H1 (cell line): ENCODE measurements at regions not wholly inside any gene's neighbourhood (a gene's known extent, or its start where the extent isn't known, plus 50 kb on each side); places are given as distances from the start of the nearest gene placed in this dataset.

ENCODE experiments used
- CTCF ChIA-PET: fragments of 300-600 bp; sonication (Branson Sonifier 250); formaldehyde crosslinking; loops from one replicate; lab custom pipeline; 2021; ENCODE audit not compliant: partially characterized antibody; lab: Charles Lee
- POLR2A ChIA-PET: fragments of 300-600 bp; sonication (Branson Sonifier 250); formaldehyde crosslinking; loops from one replicate; lab custom pipeline; 2021; ENCODE audit warnings: inconsistent platforms; ENCODE audit not compliant: partially characterized antibody; lab: Charles Lee
- DNase-seq, 2 experiments: peaks; one replicate each; pipeline versions ENCODE4 v3.0.0 to v3.0.0-alpha.2; 2010 to 2022; ENCODE audit warnings: low spot score in 2 of 2, low read depth in 1 of 2, mixed read lengths in 1 of 2
- FAIRE-seq: peaks from 2 replicates; lab custom pipeline; 2011; peaks lifted over from hg19 to GRCh38; lab: Jason Lieb, UNC
- H2AFZ ChIP-seq: 2 replicates; pipeline ENCODE4 v1.8.1; 2012; ENCODE audit warnings: low read length, inconsistent platforms
- H2AK5ac ChIP-seq: 2 replicates; pipeline ENCODE4 v1.6.1; 2013; ENCODE audit warnings: low read depth, low read length
- H2BK120ac ChIP-seq: replicated peaks from 2 replicates; pipeline ENCODE3; 2013; ENCODE audit warnings: low read depth, low read length, inconsistent platforms
- H2BK12ac ChIP-seq: 2 replicates; pipeline ENCODE4 v1.6.1; 2013; ENCODE audit warnings: low read depth, low read length
- H2BK15ac ChIP-seq: 2 replicates; pipeline ENCODE4 v1.6.1; 2013; ENCODE audit warnings: low read length
- H2BK20ac ChIP-seq: 2 replicates; pipeline ENCODE4 v1.6.1; 2013; ENCODE audit warnings: low read length
- H2BK5ac ChIP-seq: 2 replicates; pipeline ENCODE4 v1.6.1; 2013; ENCODE audit warnings: low read depth, low read length
- H3K14ac ChIP-seq: 2 replicates; pipeline ENCODE4 v1.6.1; 2013; ENCODE audit warnings: inconsistent platforms; ENCODE audit not compliant: insufficient read length
- H3K18ac ChIP-seq: 2 replicates; pipeline ENCODE4 v1.6.1; 2013; ENCODE audit warnings: low read length; ENCODE audit errors: extremely low read depth
- H3K23ac ChIP-seq: 2 replicates; pipeline ENCODE4 v1.6.1; 2013; ENCODE audit warnings: inconsistent platforms; ENCODE audit not compliant: insufficient read length
- H3K23me2 ChIP-seq: 2 replicates; pipeline ENCODE4 v1.6.1; 2013; ENCODE audit warnings: low read depth, low read length
- H3K27ac ChIP-seq: 2 replicates; pipeline ENCODE4 v1.6.1; 2011; ENCODE audit warnings: low read depth, low read length, inconsistent platforms
- H3K27me3 ChIP-seq, 4 experiments: replicated peaks in 1 of 4; 1 replicate in 1 of 4; 2 replicates in 3 of 4; pipeline versions ENCODE4 v1.6.1 to v1.8.1; 2011 to 2013; ENCODE audit warnings: low read length in 3 of 4, mild to moderate bottlenecking in 3 of 4, inconsistent platforms in 2 of 4, mixed read lengths in 2 of 4, moderate library complexity in 1 of 4; ENCODE audit not compliant: control insufficient read depth in 3 of 4, insufficient read depth in 3 of 4; ENCODE audit errors: extremely low read depth in 1 of 4
- H3K36me3 ChIP-seq, 4 experiments: 2 replicates each; pipeline versions ENCODE4 v1.6.1 to v1.8.1; 2011 to 2013; ENCODE audit warnings: mild to moderate bottlenecking in 4 of 4, low read length in 3 of 4, moderate library complexity in 2 of 4, control low read depth in 1 of 4, inconsistent platforms in 1 of 4; ENCODE audit not compliant: insufficient read depth in 4 of 4, control insufficient read depth in 2 of 4
- H3K4ac ChIP-seq: replicated peaks from 2 replicates; pipeline ENCODE3; 2013; ENCODE audit warnings: low read length, low read depth, mixed read lengths, inconsistent platforms; ENCODE audit not compliant: insufficient read length
- H3K4me1 ChIP-seq, 4 experiments: replicated peaks in 1 of 4; 1 replicate in 1 of 4; 2 replicates in 3 of 4; pipeline versions ENCODE4 v1.6.1 to v1.8.1; 2011 to 2013; ENCODE audit warnings: low read length in 3 of 4, inconsistent platforms in 2 of 4, mixed read lengths in 1 of 4; ENCODE audit not compliant: insufficient read depth in 4 of 4, control insufficient read depth in 3 of 4
- H3K4me2 ChIP-seq, 2 experiments: 2 replicates each; pipeline versions ENCODE4 v1.6.1 to v1.8.1; 2011 to 2013; ENCODE audit warnings: low read depth in 2 of 2, low read length in 2 of 2, control low read depth in 1 of 2, inconsistent platforms in 1 of 2, mild to moderate bottlenecking in 1 of 2; ENCODE audit not compliant: insufficient read depth in 1 of 2
- H3K4me3 ChIP-seq, 4 experiments: fragments of 200-600, 300-600 bp in 1 of 4; sonication (generic), shearing (Covaris generic), sonication (Bioruptor Twin) in 1 of 4; 2 replicates each; pipeline versions ENCODE4 v1.5.1 to v1.8.1; 2011 to 2016; ENCODE audit warnings: low read length in 4 of 4, low read depth in 3 of 4, control low read depth in 2 of 4, inconsistent platforms in 2 of 4, mild to moderate bottlenecking in 2 of 4, mixed read lengths in 1 of 4, moderate library complexity in 1 of 4; ENCODE audit not compliant: insufficient read depth in 2 of 4; ENCODE audit errors: extremely low read depth in 1 of 4
- H3K56ac ChIP-seq: replicated peaks from 2 replicates; pipeline ENCODE3; 2013; ENCODE audit warnings: low read depth, mild to moderate bottlenecking, mixed read lengths, low read length, inconsistent platforms; ENCODE audit not compliant: insufficient read length
- H3K79me1 ChIP-seq: 2 replicates; pipeline ENCODE4 v1.6.1; 2013; ENCODE audit warnings: low read depth, low read length, control low read depth
- H3K79me2 ChIP-seq, 2 experiments: 2 replicates each; pipeline versions ENCODE4 v1.6.1 to v1.8.1; 2012 to 2013; ENCODE audit warnings: low read length in 2 of 2, mild to moderate bottlenecking in 2 of 2, inconsistent platforms in 1 of 2; ENCODE audit not compliant: insufficient read depth in 2 of 2, control insufficient read depth in 1 of 2
- H3K9ac ChIP-seq, 4 experiments: replicated peaks in 1 of 4; 1 replicate in 1 of 4; 2 replicates in 3 of 4; pipeline versions ENCODE4 v1.6.1 to v1.8.1; 2011 to 2013; ENCODE audit warnings: low read depth in 3 of 4, low read length in 3 of 4, control low read depth in 2 of 4, mild to moderate bottlenecking in 2 of 4, moderate library complexity in 2 of 4, inconsistent platforms in 1 of 4; ENCODE audit errors: extremely low read depth in 1 of 4
- H3K9me3 ChIP-seq, 2 experiments: 2 replicates each; pipeline versions ENCODE4 v1.6.1 to v1.8.1; 2012 to 2013; ENCODE audit warnings: mild to moderate bottlenecking in 2 of 2, moderate library complexity in 2 of 2, control low read depth in 1 of 2, inconsistent platforms in 1 of 2, low read depth in 1 of 2, low read length in 1 of 2, mixed read lengths in 1 of 2; ENCODE audit not compliant: insufficient read depth in 2 of 2
- H4K20me1 ChIP-seq, 2 experiments: replicated peaks in 1 of 2; 2 replicates each; pipeline versions ENCODE3 to v1.8.1; 2011 to 2013; ENCODE audit warnings: inconsistent platforms in 2 of 2, low read length in 2 of 2, mild to moderate bottlenecking in 1 of 2; ENCODE audit not compliant: insufficient read depth in 2 of 2, control insufficient read depth in 1 of 2
- H4K5ac ChIP-seq: 2 replicates; pipeline ENCODE4 v1.6.1; 2013; ENCODE audit warnings: low read length, low read depth, mixed read lengths, inconsistent platforms; ENCODE audit not compliant: insufficient read length
- H4K8ac ChIP-seq: 2 replicates; pipeline ENCODE4 v1.8.0; 2013; ENCODE audit warnings: mild to moderate bottlenecking, moderate library complexity, low read length, inconsistent platforms; ENCODE audit not compliant: insufficient read depth; ENCODE audit errors: extremely low read depth
- H4K91ac ChIP-seq: replicated peaks from 2 replicates; pipeline ENCODE3; 2013; ENCODE audit warnings: low read length, mixed read lengths, inconsistent platforms; ENCODE audit not compliant: insufficient read length
- ATF3 ChIP-seq: IDR thresholded peaks from 2 replicates; pipeline ENCODE4 v1.6.1; 2011; ENCODE audit warnings: low read depth, mild to moderate bottlenecking, low read length; ENCODE audit not compliant: insufficient read depth
- CEBPB ChIP-seq: IDR thresholded peaks from 2 replicates; pipeline ENCODE4 v1.6.1; 2012; ENCODE audit warnings: low read depth, low read length
- CREB1 ChIP-seq: IDR thresholded peaks from 2 replicates; pipeline ENCODE4 v1.6.1; 2012; ENCODE audit warnings: inconsistent platforms
- GABPA ChIP-seq: IDR thresholded peaks from 2 replicates; pipeline ENCODE4 v1.6.1; 2011; ENCODE audit warnings: mild to moderate bottlenecking, low read length, moderate library complexity, borderline replicate concordance; ENCODE audit not compliant: insufficient read depth
- KDM5A ChIP-seq: fragments of 200-600 bp; IDR thresholded peaks from 2 replicates; pipeline ENCODE4 v1.7.1; 2012; ENCODE audit warnings: mild to moderate bottlenecking, low read length, inconsistent platforms, mixed read lengths
- MAX ChIP-seq: IDR thresholded peaks from 2 replicates; pipeline ENCODE4 v1.6.1; 2012; ENCODE audit warnings: inconsistent platforms
- RNF2 ChIP-seq: fragments of 200-900, 300-1000 bp; sonication (generic); IDR thresholded peaks from 2 replicates; pipeline ENCODE4 v1.7.1; 2016; ENCODE audit warnings: borderline replicate concordance, low read depth, mild to moderate bottlenecking, antibody characterized with exemption, low read length; ENCODE audit not compliant: poor library complexity, severe bottlenecking; ENCODE audit errors: missing control alignments
- SUZ12 ChIP-seq: fragments of 200-600 bp; sonication (generic); IDR thresholded peaks from 2 replicates; pipeline ENCODE4 v1.6.1; 2012; ENCODE audit warnings: mild to moderate bottlenecking, inconsistent platforms, low read length, moderate library complexity, mixed read lengths
- TEAD4 ChIP-seq: IDR thresholded peaks from 2 replicates; pipeline ENCODE4 v1.6.1; 2012; ENCODE audit warnings: low read depth, low read length, inconsistent platforms, mixed read lengths
- WGBS, 2 experiments: shearing (Covaris generic) in 1 of 2; methylation state at CpG; one replicate each; pipeline versions ENCODE4 v1.1.6 to v1.1.7; 2013 to 2015; ENCODE audit warnings: low lambda C conversion rate in 2 of 2, mixed read lengths in 2 of 2, inconsistent platforms in 1 of 2, low coverage in 1 of 2, missing lambda C conversion rate in 1 of 2; ENCODE audit not compliant: insufficient replicate concordance in 2 of 2, insufficient coverage in 1 of 2, insufficient read length in 1 of 2; ENCODE audit errors: extremely low coverage in 1 of 2, missing lambda C conversion rate in 1 of 2; 5-methylcytosine and 5-hydroxymethylcytosine counted together

GRCh38 chr13:109608059-109608458 lies 178.3 kb downstream of the IRS2 start:
- CTCF ChIA-PET = interaction anchor here (0.6 to 1.0 kb wide), 2 partner anchors 15 to 129 kb away, joined by 3 read pairs; no protein-coding TSS in a partner anchor
- no peaks in the 10 kb centered on the region for H3K9me3 ChIP-seq

More at GRCh38 chr13:109608059-109608458, 178.3 kb downstream of the IRS2 start:
- TF ChIP-seq CEBPB (no peak), MAX (no peak), RNF2 (no peak), TEAD4 (no peak), KDM5A (no peak), CREB1 (no peak), ATF3 (no peak), SUZ12 (no peak), GABPA (no peak)
- Histone ChIP-seq H3K27ac (no peak overlapping the region), H2BK12ac (no peak overlapping the region), H4K5ac (no peak overlapping the region), H3K79me2 (no peaks in the 10 kb centered on the region), H3K23ac (no peak overlapping the region), H2BK120ac (no peak overlapping the region), H3K36me3 (no peaks in the 10 kb centered on the region), H3K4me3 (no peak overlapping the region), H2AFZ (no peak overlapping the region), H3K14ac (no peak overlapping the region), H2BK20ac (no peak overlapping the region), H3K9ac (no peak overlapping the region), H2BK5ac (no peak overlapping the region), H4K20me1 (no peaks in the 10 kb centered on the region), H3K4ac (no peak overlapping the region), H3K56ac (no peak overlapping the region), H3K18ac (no peak overlapping the region), H3K27me3 (no peaks in the 10 kb centered on the region), H4K8ac (no peak overlapping the region), H3K79me1 (no peaks in the 10 kb centered on the region), H3K23me2 (no peaks in the 10 kb centered on the region), H2BK15ac (no peak overlapping the region), H2AK5ac (no peak overlapping the region), H3K4me1 (no peaks in the 10 kb centered on the region; a peak in 1 of 7 replicates), H3K4me2 (no peak overlapping the region), H4K91ac (no peak overlapping the region)
- FAIRE-seq = no peak
- whole genome bisulfite sequencing, 2 experiments = 91% methylated on average over 3 of the region's 3 CpGs; no CpG with 5 or more reads in 1 of the 2 experiments
- POLR2A ChIA-PET = no interaction called here
- DNase-seq = no peak
